ENCODE measurements at regions not wholly inside any gene's neighbourhood (a gene's known extent, or its start where the extent isn't known, plus 50 kb on each side); places are given as distances from the start of the nearest gene placed in this dataset.
A peak's percentile ranks its signal among the peaks of the same experiment; 100 is the strongest.

- H3K4me3 ChIP-seq: no peak overlapping the region
- TF ChIP-seq POLR2AphosphoS5 (IDR thresholded peaks at IDR 0.05): no peak
- TF ChIP-seq EP300 (IDR thresholded peaks at IDR 0.05): no peak
- TF ChIP-seq, protein P1, sequence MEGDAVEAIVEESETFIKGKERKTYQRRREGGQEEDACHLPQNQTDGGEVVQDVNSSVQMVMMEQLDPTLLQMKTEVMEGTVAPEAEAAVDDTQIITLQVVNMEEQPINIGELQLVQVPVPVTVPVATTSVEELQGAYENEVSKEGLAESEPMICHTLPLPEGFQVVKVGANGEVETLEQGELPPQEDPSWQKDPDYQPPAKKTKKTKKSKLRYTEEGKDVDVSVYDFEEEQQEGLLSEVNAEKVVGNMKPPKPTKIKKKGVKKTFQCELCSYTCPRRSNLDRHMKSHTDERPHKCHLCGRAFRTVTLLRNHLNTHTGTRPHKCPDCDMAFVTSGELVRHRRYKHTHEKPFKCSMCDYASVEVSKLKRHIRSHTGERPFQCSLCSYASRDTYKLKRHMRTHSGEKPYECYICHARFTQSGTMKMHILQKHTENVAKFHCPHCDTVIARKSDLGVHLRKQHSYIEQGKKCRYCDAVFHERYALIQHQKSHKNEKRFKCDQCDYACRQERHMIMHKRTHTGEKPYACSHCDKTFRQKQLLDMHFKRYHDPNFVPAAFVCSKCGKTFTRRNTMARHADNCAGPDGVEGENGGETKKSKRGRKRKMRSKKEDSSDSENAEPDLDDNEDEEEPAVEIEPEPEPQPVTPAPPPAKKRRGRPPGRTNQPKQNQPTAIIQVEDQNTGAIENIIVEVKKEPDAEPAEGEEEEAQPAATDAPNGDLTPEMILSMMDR (IDR thresholded peaks at IDR 0.05): no peak
- TF ChIP-seq POLR2A (IDR thresholded peaks at IDR 0.05): no peak
- no peak for ATAC-seq (ENCODE audit: low FRiP score in 2 of 2)
- no peak for DNase-seq
- no peaks in the 10 kb centered on the region for H3K4me1 ChIP-seq
- no peak overlapping the region for H3K27ac ChIP-seq
- H3K9me3 ChIP-seq: no peaks in the 10 kb centered on the region
- no peaks in the 10 kb centered on the region for H3K36me3 ChIP-seq
- no peaks in the 10 kb centered on the region for H3K27me3 ChIP-seq
- WGBS, 2 donors: 83 to 85% methylated on average over 7 of the region's 7 CpGs
Measured at GRCh38 chr5:3175416-3175815, 420.2 kb upstream of the IRX1 start.

DNA sequence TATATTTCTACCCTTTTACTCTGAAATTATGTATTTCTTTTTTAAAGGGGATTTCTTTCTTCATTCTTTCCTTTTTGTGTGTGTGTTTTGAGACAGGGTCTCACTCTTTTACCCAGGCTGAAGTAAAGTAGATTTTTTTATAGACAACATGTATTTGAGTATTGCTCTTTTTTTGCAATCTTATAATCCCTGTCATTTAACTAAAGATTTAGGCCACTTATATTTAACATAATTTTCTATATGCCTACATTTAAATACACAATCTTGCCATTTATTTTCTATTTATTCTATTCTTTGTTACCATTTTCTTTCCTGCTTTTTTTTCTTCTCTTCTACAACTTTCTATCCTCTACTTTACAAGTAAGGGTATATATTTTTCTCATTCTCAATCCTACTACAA lies 416.0 kb upstream of the IRX2 start:
- H3K4me3 ChIP-seq: no peak overlapping the region
- peaks cover 0 to 21% (median 4%) of the 10 kb centered on the region in 4 donors for H3K9me3 ChIP-seq
- DNase-seq (no peak), ATAC-seq (ENCODE audit: low FRiP score in 2 of 2) (no peak)
- H3K4me1 ChIP-seq: no peaks in the 10 kb centered on the region
- H3K27me3 ChIP-seq: no peaks in the 10 kb centered on the region
- H3K36me3 ChIP-seq: no peaks in the 10 kb centered on the region
- no peak overlapping the region for H3K27ac ChIP-seq
- TF ChIP-seq, protein P1 (IDR thresholded peaks at IDR 0.05): no peak
- TF ChIP-seq POLR2AphosphoS5 (IDR thresholded peaks at IDR 0.05) (no peak), EP300 (IDR thresholded peaks at IDR 0.05) (no peak), POLR2A (IDR thresholded peaks at IDR 0.05) (no peak)

GRCh38 chr5:3163626-3164025 lies 412.1 kb upstream of the IRX2 start:
- Histone ChIP-seq H3K27me3 (no peaks in the 10 kb centered on the region), H3K27ac (no peak overlapping the region), H3K36me3 (no peaks in the 10 kb centered on the region), H3K4me1 (no peaks in the 10 kb centered on the region), H3K9me3 (peaks cover 0 to 21% (median 4%) of the 10 kb centered on the region in 4 donors), H3K4me3 (no peak overlapping the region)
- 82% methylated on average over 5 to 6 of the region's 6 CpGs for WGBS, 2 donors
- ATAC-seq (ENCODE audit: low FRiP score in 2 of 2) (no peak), DNase-seq (no peak)
- TF ChIP-seq POLR2AphosphoS5 (IDR thresholded peaks at IDR 0.05) (no peak), EP300 (IDR thresholded peaks at IDR 0.05) (no peak), POLR2A (IDR thresholded peaks at IDR 0.05) (no peak)
- TF ChIP-seq, protein P1 (IDR thresholded peaks at IDR 0.05): no peak

- ATAC-seq (ENCODE audit: low FRiP score in 2 of 2): peak in 1 of 2 donors; percentile 23
- 58 to 59% methylated on average over 8 of the region's 8 CpGs for WGBS, 2 donors
- TF ChIP-seq, protein P1 (IDR thresholded peaks at IDR 0.05): no peak
- TF ChIP-seq POLR2A (IDR thresholded peaks at IDR 0.05) (no peak), POLR2AphosphoS5 (IDR thresholded peaks at IDR 0.05) (no peak), EP300 (IDR thresholded peaks at IDR 0.05) (no peak)
Measured at GRCh38 chr5:3161672-3162071, 410.2 kb upstream of the IRX2 start.

GRCh38 chr5:3157214-3157613 lies 405.7 kb upstream of the IRX2 start:
- Histone ChIP-seq H3K27me3 (no peaks in the 10 kb centered on the region), H3K4me3 (no peak overlapping the region), H3K36me3 (no peaks in the 10 kb centered on the region), H3K4me1 (no peaks in the 10 kb centered on the region), H3K27ac (no peak overlapping the region), H3K9me3 (no peaks in the 10 kb centered on the region)
- TF ChIP-seq EP300 (IDR thresholded peaks at IDR 0.05): no peak
- no peak for TF ChIP-seq POLR2AphosphoS5 (IDR thresholded peaks at IDR 0.05)
- WGBS, 2 donors: 42 to 50% methylated on average over 4 of the region's 4 CpGs
- DNase-seq (no peak), ATAC-seq (ENCODE audit: low FRiP score in 2 of 2) (no peak)

More at GRCh38 chr5:3161672-3162071, 410.2 kb upstream of the IRX2 start:
- Histone ChIP-seq H3K4me1 (no peaks in the 10 kb centered on the region), H3K36me3 (no peaks in the 10 kb centered on the region), H3K9me3 (peaks cover 0 to 5% (median 0%) of the 10 kb centered on the region in 4 donors), H3K4me3 (no peak overlapping the region), H3K27ac (no peak overlapping the region), H3K27me3 (no peaks in the 10 kb centered on the region)
- no peak for DNase-seq
